HFFc6 (cell line): ENCODE measurements at regions not wholly inside any gene's neighbourhood (a gene's known extent, or its start where the extent isn't known, plus 50 kb on each side); places are given as distances from the start of the nearest gene placed in this dataset.

Experiments used
- DNase-seq: peaks from one replicate; pipeline ENCODE4 v3.0.0-alpha.2; 2018
- H3K27ac Mint-ChIP-seq: 2 replicates; pipeline ENCODE4 v1.8.0; 2020; ENCODE audit warnings: mild to moderate bottlenecking, mixed read lengths
- H3K27me3 Mint-ChIP-seq: 2 replicates; pipeline ENCODE4 v1.8.0; 2021; ENCODE audit warnings: mild to moderate bottlenecking, moderate library complexity, mixed read lengths; ENCODE audit not compliant: insufficient read depth
- H3K36me3 Mint-ChIP-seq: 2 replicates; pipeline ENCODE4 v1.8.0; 2021; ENCODE audit warnings: low read depth, mixed read lengths
- H3K4me1 Mint-ChIP-seq: 2 replicates; pipeline ENCODE4 v1.8.0; 2020; ENCODE audit warnings: low read depth, mixed read lengths
- H3K4me3 Mint-ChIP-seq: 2 replicates; pipeline ENCODE4 v1.8.0; 2020; ENCODE audit warnings: mild to moderate bottlenecking, moderate library complexity, mixed read lengths
- H3K9me3 Mint-ChIP-seq: 2 replicates; pipeline ENCODE4 v1.8.0; 2020; ENCODE audit warnings: mild to moderate bottlenecking, mixed read lengths
- CTCF ChIP-seq: fragments of 200-600 bp; sonication (generic); IDR thresholded peaks from 2 replicates; pipeline ENCODE4 v1.5.0; 2021; ENCODE audit warnings: antibody characterized with exemption, mild to moderate bottlenecking

- peak overlapping the region; percentile 50 for H3K27ac Mint-ChIP-seq
- H3K36me3 Mint-ChIP-seq, result peaks cover 7% of the 10 kb centered on the region; the same call in 1 of the 2 replicates
- DNase-seq, result no peak
- peaks cover 71% of the 10 kb centered on the region for H3K4me1 Mint-ChIP-seq
- H3K9me3 Mint-ChIP-seq, result no peaks in the 10 kb centered on the region
- H3K4me3 Mint-ChIP-seq, result no peak overlapping the region
- no peak for TF ChIP-seq CTCF
- H3K27me3 Mint-ChIP-seq, result no peaks in the 10 kb centered on the region; the same call in 1 of the 2 replicates
These were observed 182.3 kb downstream of the BLID start for GRCh38 chr11:121933694-121934093.

- Mint-ChIP-seq H3K27me3 (no peaks in the 10 kb centered on the region), H3K4me3 (no peak overlapping the region), H3K27ac (no peak overlapping the region), H3K9me3 (no peaks in the 10 kb centered on the region), H3K36me3 (peaks cover 7% of the 10 kb centered on the region; the same call in 1 of the 2 replicates), H3K4me1 (peaks cover 67% of the 10 kb centered on the region)
- no peak for TF ChIP-seq CTCF
- DNase-seq, result no peak
These were observed 182.7 kb downstream of the BLID start for GRCh38 chr11:121933294-121933693.

GRCh38 chr11:121932646-121933185 lies 183.3 kb downstream of the BLID start:
- peak; percentile 86 for DNase-seq
- no peaks in the 10 kb centered on the region for H3K9me3 Mint-ChIP-seq
- H3K27me3 Mint-ChIP-seq, result no peaks in the 10 kb centered on the region
- H3K4me1 Mint-ChIP-seq, result peaks cover 62% of the 10 kb centered on the region
- no peak overlapping the region for H3K4me3 Mint-ChIP-seq
- peak overlapping the region; percentile 36; the same call in 1 of the 2 replicates for H3K27ac Mint-ChIP-seq
- TF ChIP-seq CTCF, result peak; percentile 21; the same call in 1 of the 2 replicates
- peaks cover 7% of the 10 kb centered on the region; the same call in 1 of the 2 replicates for H3K36me3 Mint-ChIP-seq

GRCh38 chr11:121931748-121932352 lies 184.2 kb downstream of the BLID start:
- no peak for TF ChIP-seq CTCF
- Mint-ChIP-seq H3K4me3 (no peak overlapping the region), H3K4me1 (peaks cover 54% of the 10 kb centered on the region), H3K9me3 (no peaks in the 10 kb centered on the region), H3K36me3 (peaks cover 7% of the 10 kb centered on the region; the same call in 1 of the 2 replicates), H3K27ac (peak overlapping the region; percentile 36; the same call in 1 of the 2 replicates), H3K27me3 (no peaks in the 10 kb centered on the region)
- peak; percentile 19 for DNase-seq

- no peak for DNase-seq
- Mint-ChIP-seq H3K9me3 (no peaks in the 10 kb centered on the region), H3K4me1 (peaks cover 46% of the 10 kb centered on the region)
These were observed 184.9 kb downstream of the BLID start for GRCh38 chr11:121931121-121931520.

More at GRCh38 chr11:121931121-121931520, 184.9 kb downstream of the BLID start:
- TF ChIP-seq CTCF, result no peak
- no peak overlapping the region for H3K27ac Mint-ChIP-seq
- H3K36me3 Mint-ChIP-seq, result peaks cover 7% of the 10 kb centered on the region; the same call in 1 of the 2 replicates
- H3K4me3 Mint-ChIP-seq, result no peak overlapping the region
- no peaks in the 10 kb centered on the region for H3K27me3 Mint-ChIP-seq
